ENCODE measurements at regions not wholly inside any gene's neighbourhood (a gene's known extent, or its start where the extent isn't known, plus 50 kb on each side); places are given as distances from the start of the nearest gene placed in this dataset.

DNA sequence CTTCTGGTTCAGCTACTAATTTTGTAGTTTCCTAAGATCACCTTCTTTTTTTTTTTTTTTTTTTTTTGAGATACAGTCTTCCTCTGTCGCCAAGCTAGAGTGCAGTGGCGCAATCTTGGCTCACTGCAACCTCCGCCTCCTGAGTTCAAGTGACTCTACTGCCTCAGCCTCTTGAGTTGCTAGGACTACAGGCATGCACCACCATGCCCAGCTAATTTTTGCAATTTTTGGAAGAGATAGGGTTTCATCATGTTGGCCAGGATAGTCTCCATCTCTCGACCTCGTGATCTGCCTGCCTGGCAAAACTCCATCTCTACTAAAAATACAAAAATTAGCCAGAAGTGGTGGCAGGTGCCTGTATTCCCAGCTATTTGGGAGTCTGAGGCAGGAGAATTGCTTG is 301.5 kb upstream of the TFPI start:
- no peaks in the 10 kb centered on the region for H3K27me3 Mint-ChIP-seq
- H3K9me3 ChIP-seq (ENCODE audit: control insufficient read depth in 1 of 2, insufficient read depth in 1 of 2, low read length in 2 of 2), result no peaks in the 10 kb centered on the region
- no peaks in the 10 kb centered on the region for H3K4me1 Mint-ChIP-seq (ENCODE audit: low read depth)
- ChIA-PET CTCF (no interaction called here), POLR2A (no interaction called here)
- H3K27ac Mint-ChIP-seq, result no peak overlapping the region
- no peaks in the 10 kb centered on the region for H3K36me3 ChIP-seq (ENCODE audit: insufficient read depth, low read length)
- H3K27me3 ChIP-seq (ENCODE audit: control insufficient read depth in 1 of 2, insufficient read depth in 2 of 2, low read length in 2 of 2), result no peaks in the 10 kb centered on the region
- intact Hi-C loops (cut with DNase I, micrococcal nuclease), result no loop called here
- no peaks in the 10 kb centered on the region for H3K4me1 ChIP-seq (ENCODE audit: insufficient read depth, low read length)
- no peaks in the 10 kb centered on the region for H3K9me3 Mint-ChIP-seq
- H3K4me3 ChIP-seq (ENCODE audit: low read length), result no peak overlapping the region
- no peak overlapping the region for H3K4me3 Mint-ChIP-seq
- no peak overlapping the region for H3K27ac ChIP-seq (ENCODE audit: low read depth in 1 of 2, low read length in 2 of 2)
- no peaks in the 10 kb centered on the region for H3K36me3 Mint-ChIP-seq (ENCODE audit: low read depth)
- DNase-seq (no peak), ATAC-seq (ENCODE audit: poor library complexity) (no peak)
- TF ChIP-seq, protein P1, sequence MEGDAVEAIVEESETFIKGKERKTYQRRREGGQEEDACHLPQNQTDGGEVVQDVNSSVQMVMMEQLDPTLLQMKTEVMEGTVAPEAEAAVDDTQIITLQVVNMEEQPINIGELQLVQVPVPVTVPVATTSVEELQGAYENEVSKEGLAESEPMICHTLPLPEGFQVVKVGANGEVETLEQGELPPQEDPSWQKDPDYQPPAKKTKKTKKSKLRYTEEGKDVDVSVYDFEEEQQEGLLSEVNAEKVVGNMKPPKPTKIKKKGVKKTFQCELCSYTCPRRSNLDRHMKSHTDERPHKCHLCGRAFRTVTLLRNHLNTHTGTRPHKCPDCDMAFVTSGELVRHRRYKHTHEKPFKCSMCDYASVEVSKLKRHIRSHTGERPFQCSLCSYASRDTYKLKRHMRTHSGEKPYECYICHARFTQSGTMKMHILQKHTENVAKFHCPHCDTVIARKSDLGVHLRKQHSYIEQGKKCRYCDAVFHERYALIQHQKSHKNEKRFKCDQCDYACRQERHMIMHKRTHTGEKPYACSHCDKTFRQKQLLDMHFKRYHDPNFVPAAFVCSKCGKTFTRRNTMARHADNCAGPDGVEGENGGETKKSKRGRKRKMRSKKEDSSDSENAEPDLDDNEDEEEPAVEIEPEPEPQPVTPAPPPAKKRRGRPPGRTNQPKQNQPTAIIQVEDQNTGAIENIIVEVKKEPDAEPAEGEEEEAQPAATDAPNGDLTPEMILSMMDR (IDR thresholded peaks at IDR 0.05), result no peak

DNA sequence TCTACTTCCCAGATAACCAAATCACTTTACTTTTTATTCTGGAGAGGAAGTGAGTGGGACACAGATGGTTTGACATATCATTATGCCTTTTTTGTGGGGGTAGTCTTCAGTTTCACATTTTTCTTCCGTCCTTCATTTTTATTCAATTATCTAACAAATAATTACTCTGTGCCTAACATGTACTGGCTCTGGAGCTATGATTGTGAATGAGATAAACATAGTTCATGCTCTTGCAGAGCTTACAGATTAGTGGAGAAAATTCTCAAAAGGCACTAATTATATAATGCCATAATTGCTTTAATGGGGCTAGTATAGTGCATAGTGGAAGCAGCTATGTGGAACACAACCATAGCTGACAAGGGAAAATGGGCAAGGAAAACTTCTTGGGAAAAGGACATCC is 303.6 kb upstream of the TFPI start:
- no peak overlapping the region for H3K4me3 ChIP-seq (ENCODE audit: low read length)
- TF ChIP-seq, protein P1 (IDR thresholded peaks at IDR 0.05), result no peak
- ATAC-seq (ENCODE audit: poor library complexity), result no peak
- H3K27ac ChIP-seq (ENCODE audit: low read depth in 1 of 2, low read length in 2 of 2), result no peak overlapping the region
- Mint-ChIP-seq H3K9me3 (no peaks in the 10 kb centered on the region), H3K36me3 (ENCODE audit: low read depth) (no peaks in the 10 kb centered on the region), H3K4me1 (ENCODE audit: low read depth) (no peaks in the 10 kb centered on the region), H3K4me3 (no peak overlapping the region), H3K27ac (no peak overlapping the region), H3K27me3 (no peaks in the 10 kb centered on the region)
- H3K36me3 ChIP-seq (ENCODE audit: insufficient read depth, low read length), result no peaks in the 10 kb centered on the region
- POLR2A ChIA-PET, result no interaction called here
- intact Hi-C loops (cut with DNase I, micrococcal nuclease), result no loop called here
- no peaks in the 10 kb centered on the region for H3K27me3 ChIP-seq (ENCODE audit: control insufficient read depth in 1 of 2, insufficient read depth in 2 of 2, low read length in 2 of 2)
- H3K9me3 ChIP-seq (ENCODE audit: control insufficient read depth in 1 of 2, insufficient read depth in 1 of 2, low read length in 2 of 2), result no peaks in the 10 kb centered on the region
- CTCF ChIA-PET, result no interaction called here
- H3K4me1 ChIP-seq (ENCODE audit: insufficient read depth, low read length), result no peaks in the 10 kb centered on the region
- no peak for DNase-seq

DNA sequence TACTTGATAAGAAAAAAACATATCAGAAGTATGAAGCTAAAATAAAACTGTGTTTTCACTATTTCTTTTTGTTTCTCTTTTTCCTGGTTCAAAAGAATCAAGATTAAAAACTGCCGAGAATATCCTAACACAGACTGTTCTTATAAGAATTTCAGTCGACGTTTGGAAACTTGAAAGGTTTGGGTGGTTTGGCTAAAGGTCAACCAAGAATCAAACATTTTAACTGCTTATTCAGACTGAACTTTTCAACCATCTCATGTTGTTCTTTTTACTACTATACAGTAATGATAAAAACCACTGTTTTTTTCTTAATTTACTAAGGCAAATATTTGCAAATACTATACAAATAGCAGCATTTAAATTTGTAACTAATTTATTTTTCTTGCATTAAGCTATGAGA is 308.5 kb upstream of the TFPI start:
- Histone ChIP-seq H3K9me3 (ENCODE audit: control insufficient read depth in 1 of 2, insufficient read depth in 1 of 2, low read length in 2 of 2) (peaks cover 0 to 6% of the 10 kb centered on the region in 2 experiments), H3K4me3 (ENCODE audit: low read length) (no peak overlapping the region), H3K27me3 (ENCODE audit: control insufficient read depth in 1 of 2, insufficient read depth in 2 of 2, low read length in 2 of 2) (no peaks in the 10 kb centered on the region), H3K36me3 (ENCODE audit: insufficient read depth, low read length) (no peaks in the 10 kb centered on the region), H3K4me1 (ENCODE audit: insufficient read depth, low read length) (no peaks in the 10 kb centered on the region), H3K27ac (ENCODE audit: low read depth in 1 of 2, low read length in 2 of 2) (no peak overlapping the region)
- ATAC-seq (ENCODE audit: poor library complexity), result no peak
- TF ChIP-seq, protein P1 (IDR thresholded peaks at IDR 0.05), result no peak
- Mint-ChIP-seq H3K9me3 (no peaks in the 10 kb centered on the region), H3K27me3 (no peaks in the 10 kb centered on the region), H3K27ac (no peak overlapping the region), H3K36me3 (ENCODE audit: low read depth) (no peaks in the 10 kb centered on the region), H3K4me1 (ENCODE audit: low read depth) (no peaks in the 10 kb centered on the region), H3K4me3 (no peak overlapping the region)
- DNase-seq, result no peak
- ChIA-PET POLR2A (no interaction called here), CTCF (no interaction called here)
- intact Hi-C loops (cut with DNase I, micrococcal nuclease), result no loop called here

All from CD4-positive, alpha-beta T cell (primary cell).